ENCODE measurements at regions not wholly inside any gene's neighbourhood (a gene's known extent, or its start where the extent isn't known, plus 50 kb on each side); places are given as distances from the start of the nearest gene placed in this dataset.
"Not testable (repeated sequence)": the region's sequence is repeated elsewhere in the genome, so short reads cannot be mapped to it uniquely, and the experiment has no call there.

DNA sequence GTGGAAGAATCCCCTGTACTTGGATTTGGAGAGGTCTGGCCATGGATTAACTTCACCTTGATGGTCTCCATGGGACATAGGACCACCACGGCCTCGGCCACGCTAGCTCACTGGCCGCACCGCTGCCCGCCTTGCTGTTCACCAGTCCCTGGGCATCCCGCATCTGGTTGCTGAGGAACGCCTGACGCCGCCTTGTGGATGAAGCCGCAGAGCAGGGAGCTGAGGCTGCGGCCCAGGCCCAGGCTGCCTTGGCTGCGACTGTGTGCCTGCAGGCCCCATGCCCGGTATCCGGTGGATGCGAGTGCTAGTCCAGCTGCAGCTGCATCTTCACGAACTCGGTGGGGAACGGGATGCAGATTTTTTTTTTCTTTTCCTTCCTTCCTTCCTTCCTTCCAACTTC lies 1407.1 kb downstream of the UQCRFS1 start:
- Mint-ChIP-seq H3K36me3 (ENCODE audit: low read depth, unreplicated experiment) (peaks cover 4% of the 10 kb centered on the region), H3K9me3 (ENCODE audit: unreplicated experiment) (peaks cover 4% of the 10 kb centered on the region)

GRCh38 chr19:27802293-27802692 lies 1410.7 kb downstream of the UQCRFS1 start:
- not testable (repeated sequence) for H3K9me3 Mint-ChIP-seq (ENCODE audit: unreplicated experiment); DNase-seq (ENCODE audit: low spot score); H3K36me3 Mint-ChIP-seq (ENCODE audit: low read depth, unreplicated experiment); H3K27ac Mint-ChIP-seq (ENCODE audit: unreplicated experiment); H3K4me3 Mint-ChIP-seq (ENCODE audit: unreplicated experiment); H3K4me1 Mint-ChIP-seq (ENCODE audit: unreplicated experiment); H3K27me3 Mint-ChIP-seq (ENCODE audit: unreplicated experiment)

More for the DNA sequence above, 1407.1 kb downstream of the UQCRFS1 start:
- Mint-ChIP-seq H3K4me1 (ENCODE audit: unreplicated experiment) (no peaks in the 10 kb centered on the region), H3K4me3 (ENCODE audit: unreplicated experiment) (no peak overlapping the region), H3K27ac (ENCODE audit: unreplicated experiment) (no peak overlapping the region), H3K27me3 (ENCODE audit: unreplicated experiment) (no peaks in the 10 kb centered on the region)
- DNase-seq (ENCODE audit: low spot score), result no peak
- TF ChIP-seq, protein P1, sequence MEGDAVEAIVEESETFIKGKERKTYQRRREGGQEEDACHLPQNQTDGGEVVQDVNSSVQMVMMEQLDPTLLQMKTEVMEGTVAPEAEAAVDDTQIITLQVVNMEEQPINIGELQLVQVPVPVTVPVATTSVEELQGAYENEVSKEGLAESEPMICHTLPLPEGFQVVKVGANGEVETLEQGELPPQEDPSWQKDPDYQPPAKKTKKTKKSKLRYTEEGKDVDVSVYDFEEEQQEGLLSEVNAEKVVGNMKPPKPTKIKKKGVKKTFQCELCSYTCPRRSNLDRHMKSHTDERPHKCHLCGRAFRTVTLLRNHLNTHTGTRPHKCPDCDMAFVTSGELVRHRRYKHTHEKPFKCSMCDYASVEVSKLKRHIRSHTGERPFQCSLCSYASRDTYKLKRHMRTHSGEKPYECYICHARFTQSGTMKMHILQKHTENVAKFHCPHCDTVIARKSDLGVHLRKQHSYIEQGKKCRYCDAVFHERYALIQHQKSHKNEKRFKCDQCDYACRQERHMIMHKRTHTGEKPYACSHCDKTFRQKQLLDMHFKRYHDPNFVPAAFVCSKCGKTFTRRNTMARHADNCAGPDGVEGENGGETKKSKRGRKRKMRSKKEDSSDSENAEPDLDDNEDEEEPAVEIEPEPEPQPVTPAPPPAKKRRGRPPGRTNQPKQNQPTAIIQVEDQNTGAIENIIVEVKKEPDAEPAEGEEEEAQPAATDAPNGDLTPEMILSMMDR (IDR thresholded peaks at IDR 0.05; ENCODE audit: unreplicated experiment), result no peak

GRCh38 chr19:27796540-27796939 lies 1416.4 kb downstream of the UQCRFS1 start:
- TF ChIP-seq, protein P1 (IDR thresholded peaks at IDR 0.05; ENCODE audit: unreplicated experiment), result no peak
- Mint-ChIP-seq H3K27me3 (ENCODE audit: unreplicated experiment) (peaks cover 9% of the 10 kb centered on the region), H3K27ac (ENCODE audit: unreplicated experiment) (no peak overlapping the region), H3K4me3 (ENCODE audit: unreplicated experiment) (no peak overlapping the region), H3K4me1 (ENCODE audit: unreplicated experiment) (peaks cover 11% of the 10 kb centered on the region), H3K36me3 (ENCODE audit: low read depth, unreplicated experiment) (peaks cover 8% of the 10 kb centered on the region), H3K9me3 (ENCODE audit: unreplicated experiment) (no peaks in the 10 kb centered on the region)
- DNase-seq (ENCODE audit: low spot score), result no peak

DNA sequence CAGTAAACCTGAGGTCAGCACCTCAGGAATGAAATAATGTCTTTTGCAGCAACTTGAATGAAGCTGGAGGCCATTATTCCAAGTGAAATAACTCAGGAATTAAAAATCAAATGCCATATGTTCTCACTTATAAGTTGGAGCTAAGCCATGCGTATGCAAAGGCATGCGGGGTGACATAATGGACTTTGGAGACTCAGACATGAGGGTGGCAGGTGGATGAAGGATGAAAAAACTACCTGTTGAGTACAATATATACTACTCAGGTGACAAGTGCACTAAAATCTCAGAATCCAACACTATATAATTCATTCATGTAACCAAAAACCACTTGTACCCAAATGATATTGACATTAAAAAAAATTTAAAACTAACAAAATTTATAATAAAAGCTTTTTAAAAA lies 1416.9 kb downstream of the UQCRFS1 start:
- peaks cover 11% of the 10 kb centered on the region for H3K4me1 Mint-ChIP-seq (ENCODE audit: unreplicated experiment)
- DNase-seq (ENCODE audit: low spot score), result no peak
- TF ChIP-seq, protein P1 (IDR thresholded peaks at IDR 0.05; ENCODE audit: unreplicated experiment), result no peak

DNA sequence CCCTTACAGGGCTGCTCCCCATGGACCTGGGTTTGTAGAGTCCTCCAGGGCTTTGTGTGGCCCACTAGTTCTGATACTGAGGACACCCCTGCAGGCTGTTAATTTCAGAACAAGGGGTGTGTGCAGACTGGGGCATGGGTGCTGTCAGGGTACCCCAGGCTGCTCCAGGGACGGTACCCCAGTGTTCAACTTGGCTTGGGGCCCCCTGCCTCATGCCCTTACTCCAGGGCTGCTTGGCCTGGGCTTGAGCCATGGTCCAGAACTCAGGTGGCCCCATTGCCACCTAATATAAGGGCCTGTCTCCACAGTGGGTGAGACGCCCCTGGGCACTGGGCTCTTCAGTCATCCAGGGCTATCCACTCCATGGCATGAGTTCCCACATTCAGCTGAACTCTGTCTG lies 1417.6 kb downstream of the UQCRFS1 start:
- TF ChIP-seq, protein P1 (IDR thresholded peaks at IDR 0.05; ENCODE audit: unreplicated experiment), result no peak
- Mint-ChIP-seq H3K4me3 (ENCODE audit: unreplicated experiment) (no peak overlapping the region), H3K36me3 (ENCODE audit: low read depth, unreplicated experiment) (peaks cover 7% of the 10 kb centered on the region)

More for the DNA sequence above, 1416.9 kb downstream of the UQCRFS1 start:
- Mint-ChIP-seq H3K27ac (ENCODE audit: unreplicated experiment) (no peak overlapping the region), H3K36me3 (ENCODE audit: low read depth, unreplicated experiment) (peaks cover 7% of the 10 kb centered on the region), H3K9me3 (ENCODE audit: unreplicated experiment) (no peaks in the 10 kb centered on the region), H3K27me3 (ENCODE audit: unreplicated experiment) (peaks cover 9% of the 10 kb centered on the region), H3K4me3 (ENCODE audit: unreplicated experiment) (no peak overlapping the region)

More for the DNA sequence above, 1417.6 kb downstream of the UQCRFS1 start:
- peaks cover 9% of the 10 kb centered on the region for H3K27me3 Mint-ChIP-seq (ENCODE audit: unreplicated experiment)
- H3K9me3 Mint-ChIP-seq (ENCODE audit: unreplicated experiment), result no peaks in the 10 kb centered on the region
- peaks cover 11% of the 10 kb centered on the region for H3K4me1 Mint-ChIP-seq (ENCODE audit: unreplicated experiment)
- no peak overlapping the region for H3K27ac Mint-ChIP-seq (ENCODE audit: unreplicated experiment)
- no peak for DNase-seq (ENCODE audit: low spot score)
